Germinal center (tissue), 1 donor: ENCODE measurements at regions not wholly inside any gene's neighbourhood (a gene's known extent, or its start where the extent isn't known, plus 50 kb on each side); places are given as distances from the start of the nearest gene placed in this dataset.

Experiments used
- DNase-seq: peaks from one replicate; pipeline ENCODE4 v3.0.0; 2012; ENCODE audit warnings: mixed read lengths, low spot score

DNA sequence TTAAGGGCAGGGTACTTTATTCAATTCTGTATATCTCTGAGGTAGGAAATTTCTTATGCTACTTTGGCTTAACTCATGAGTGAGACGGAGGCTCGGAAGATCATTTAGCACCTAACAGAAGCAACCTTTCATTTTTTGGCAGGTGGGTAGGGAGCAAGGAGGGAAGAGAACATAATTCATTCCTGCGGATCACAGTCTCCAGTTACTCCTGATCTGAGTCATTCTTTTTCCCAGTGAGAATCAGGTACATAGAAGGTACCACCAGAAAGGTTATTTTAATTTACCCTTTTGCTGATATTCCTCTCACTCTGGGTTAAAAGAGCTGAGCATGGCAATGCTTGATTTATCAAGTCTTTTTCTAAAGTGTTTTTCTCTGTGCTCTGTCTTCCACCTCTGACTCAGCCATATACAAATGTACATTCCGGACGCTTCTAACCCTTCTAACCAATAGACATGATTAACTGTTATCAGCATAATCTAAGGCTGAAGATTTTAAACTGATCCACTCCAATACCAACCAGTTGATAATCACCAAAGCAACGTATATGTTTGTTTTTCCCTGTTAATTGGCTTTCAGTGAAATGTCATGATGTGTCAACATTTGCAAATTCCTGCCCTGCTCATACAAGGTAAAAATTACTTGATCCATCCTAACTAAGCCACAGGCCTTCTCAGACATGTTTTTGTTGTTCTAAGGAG is 271.7 kb downstream of the DUSP10 start:
- no peak for DNase-seq

DNA sequence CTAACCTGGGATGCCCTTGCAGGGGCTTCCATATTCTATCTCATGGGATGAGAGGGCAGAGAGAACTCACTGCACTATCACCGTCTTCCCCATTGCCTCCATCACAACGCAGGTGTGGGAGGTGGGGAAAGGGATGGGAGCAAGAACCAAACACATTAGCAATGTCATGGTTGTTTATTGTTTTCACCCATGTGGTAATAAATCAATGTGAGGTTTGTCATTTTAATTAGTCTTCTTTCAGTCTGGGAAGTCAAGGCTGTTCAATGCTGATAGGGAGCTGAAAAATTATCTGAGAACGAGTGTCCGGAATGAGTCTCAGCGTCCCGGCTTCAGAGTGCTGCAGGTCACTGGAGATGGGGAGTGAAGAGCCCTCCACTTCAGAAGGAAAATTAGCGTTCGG is 268.5 kb downstream of the DUSP10 start:
- no peak for DNase-seq

DNA sequence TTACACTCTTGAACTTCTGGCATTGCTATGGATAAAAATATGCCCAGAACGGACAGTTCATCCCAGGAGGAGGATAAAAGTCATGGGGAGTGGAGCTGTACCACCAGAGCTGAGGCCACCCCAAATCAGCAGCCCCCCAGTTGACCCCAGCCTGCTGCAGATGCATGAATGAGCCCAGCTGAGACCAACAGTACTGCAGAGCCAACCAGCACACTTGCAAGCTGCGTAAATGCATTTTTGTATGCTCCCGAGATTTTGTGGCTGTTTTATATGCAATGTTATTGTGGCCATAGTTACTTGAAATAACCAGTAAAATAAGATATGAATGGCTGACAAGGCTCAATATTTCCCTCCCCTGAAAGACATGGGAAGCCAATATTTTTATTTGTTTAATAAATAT is 264.6 kb downstream of the DUSP10 start:
- DNase-seq, result no peak

DNA sequence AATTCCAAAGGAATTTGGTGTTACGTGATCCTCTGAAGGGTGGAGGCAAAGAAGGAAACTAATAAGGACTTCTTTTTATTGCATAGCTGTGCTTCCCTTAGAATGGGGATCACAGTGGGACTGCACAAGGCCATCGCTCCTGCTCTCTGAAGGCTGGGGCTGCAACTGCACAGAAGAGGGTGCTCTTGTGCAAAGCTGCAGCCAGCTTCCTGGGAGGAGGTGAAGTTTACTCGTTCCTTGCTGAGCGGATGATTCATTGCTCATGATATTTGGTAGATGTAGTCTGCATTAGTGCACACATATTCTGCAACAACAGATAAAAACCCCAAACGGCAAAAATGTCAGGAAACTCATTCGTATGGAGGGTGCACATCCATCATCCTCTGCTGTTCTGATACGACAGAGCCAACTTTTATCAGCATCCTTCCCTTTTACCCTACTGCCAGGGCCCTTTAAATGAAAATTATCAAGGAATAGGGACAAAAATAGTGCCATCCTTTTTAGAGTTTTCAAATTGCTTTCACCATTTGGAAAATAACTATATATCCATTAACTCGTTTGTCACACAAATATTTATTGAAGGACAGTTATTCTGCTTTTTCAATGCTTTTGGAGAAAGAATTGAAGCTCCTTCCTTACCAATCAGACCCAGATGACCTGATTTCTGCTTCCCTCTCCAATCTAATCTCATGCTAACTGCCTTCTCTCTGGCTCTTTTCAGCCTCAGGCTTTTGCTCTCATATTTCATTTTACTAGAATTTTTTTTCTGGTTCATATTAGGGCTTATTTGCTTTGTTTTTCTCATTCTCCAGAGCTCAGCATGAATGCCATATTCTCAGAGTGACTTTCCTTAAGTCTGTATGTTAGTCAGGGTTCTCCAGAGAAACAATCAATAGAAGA is 263.6 kb downstream of the DUSP10 start:
- DNase-seq, result peak; percentile 20

DNA sequence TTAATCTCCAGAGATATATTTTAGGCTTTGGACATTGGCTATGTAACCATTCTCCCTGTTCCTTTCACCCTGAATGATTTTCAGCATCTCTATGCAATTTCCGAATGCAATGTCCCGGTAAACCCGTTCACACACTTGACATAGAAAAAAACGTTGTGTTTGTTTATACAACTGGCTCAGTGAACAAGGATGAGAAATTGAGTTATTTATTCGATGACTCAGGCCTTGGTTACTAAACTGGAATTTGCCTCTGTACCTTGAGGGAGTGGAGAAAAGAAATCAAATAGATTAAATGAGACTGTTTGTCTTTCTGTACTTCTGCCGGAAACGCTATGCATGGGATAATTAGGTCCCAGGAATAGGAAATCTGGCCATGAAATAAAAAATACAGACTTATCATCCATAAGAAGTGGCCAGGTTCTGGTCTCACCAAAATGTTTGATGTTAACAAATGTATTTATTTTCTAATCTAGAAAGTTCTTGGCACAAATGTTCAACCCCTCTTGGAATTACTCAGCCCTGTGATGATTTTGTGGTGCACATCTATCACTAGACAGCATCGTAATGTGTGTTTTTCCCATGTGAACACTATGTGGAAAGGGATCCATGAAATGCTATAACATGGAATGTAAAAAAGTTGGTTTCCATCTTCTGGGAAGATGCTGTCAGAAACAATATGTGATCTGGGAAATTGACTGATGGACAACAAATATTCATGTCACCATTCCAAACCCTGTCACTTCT is 253.9 kb downstream of the DUSP10 start:
- no peak for DNase-seq

DNA sequence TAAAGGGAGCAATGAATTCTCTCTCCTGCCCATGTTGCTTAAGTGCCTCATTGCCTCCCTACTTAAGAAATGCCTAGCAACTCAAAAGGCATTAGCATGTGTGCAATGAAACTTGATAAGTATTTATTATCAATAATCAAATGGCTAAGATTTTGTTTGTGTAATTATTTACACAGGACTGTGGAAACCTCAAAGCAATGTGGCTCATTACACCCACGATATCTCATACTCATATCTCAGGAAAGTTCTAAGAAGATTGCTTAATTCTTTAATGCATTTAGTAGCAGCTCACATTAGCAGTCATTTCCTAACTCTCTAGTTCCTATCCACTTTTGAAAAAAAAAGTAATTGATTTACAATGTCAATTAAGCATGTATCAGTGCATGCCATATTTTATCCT is 253.3 kb downstream of the DUSP10 start:
- DNase-seq, result no peak

DNA sequence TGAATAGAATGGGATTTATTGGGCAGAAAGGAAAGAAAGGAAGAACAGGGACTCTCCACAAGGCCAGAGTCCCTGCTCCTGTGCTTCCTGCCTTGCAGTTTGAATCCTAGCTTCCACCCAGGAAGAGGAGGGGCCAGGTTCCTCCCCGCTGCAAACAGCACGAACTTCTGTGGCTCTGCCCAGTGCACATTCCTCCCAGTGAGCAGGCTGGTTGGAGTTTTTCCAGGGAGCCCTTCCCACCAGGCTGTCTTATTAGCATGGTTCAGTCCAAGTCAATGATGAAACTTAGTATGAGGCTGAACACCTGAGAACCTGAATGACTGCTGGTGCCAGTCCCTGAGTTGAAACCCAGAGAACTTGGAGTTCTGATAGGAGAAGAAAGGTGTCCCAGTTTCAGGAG is 247.2 kb downstream of the DUSP10 start:
- no peak for DNase-seq

DNA sequence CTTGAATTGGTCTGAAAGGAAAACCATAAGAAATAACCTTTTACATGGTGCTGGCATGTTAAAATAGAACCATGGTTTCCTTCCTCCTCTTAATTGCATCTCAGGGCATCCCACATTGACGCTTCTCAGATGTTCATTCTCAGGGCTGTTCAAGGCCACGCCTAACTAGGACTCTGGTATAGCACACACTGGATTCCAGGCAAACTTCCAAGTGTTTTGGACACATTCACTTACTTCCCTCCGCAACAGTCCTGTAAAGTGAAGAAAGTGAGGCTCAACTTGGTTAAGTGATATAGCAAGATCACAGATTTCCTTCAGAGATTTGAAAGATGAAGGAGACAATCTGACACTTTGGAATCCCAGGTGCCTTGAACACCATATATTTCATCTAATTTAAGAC is 244.8 kb downstream of the DUSP10 start:
- no peak for DNase-seq

DNA sequence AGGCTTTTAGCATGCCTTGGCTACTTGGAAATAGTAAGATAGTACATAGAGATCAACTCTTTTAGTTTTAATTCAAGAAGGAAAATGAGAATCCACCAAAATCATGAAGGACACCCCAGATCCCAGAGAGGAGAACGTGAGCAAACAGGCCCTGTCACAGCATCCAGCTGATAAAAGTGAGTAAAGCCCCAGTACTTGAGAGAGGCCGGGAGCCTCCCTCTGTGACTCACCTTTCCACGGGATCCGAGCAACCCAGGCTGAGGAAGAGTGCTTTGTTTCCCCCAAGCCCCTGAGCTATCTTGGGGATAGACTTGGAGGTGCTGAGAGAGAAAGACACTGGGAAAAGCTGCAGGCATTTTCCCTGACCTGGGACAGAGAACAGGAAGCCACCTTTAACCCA is 238.6 kb downstream of the DUSP10 start:
- no peak for DNase-seq

DNA sequence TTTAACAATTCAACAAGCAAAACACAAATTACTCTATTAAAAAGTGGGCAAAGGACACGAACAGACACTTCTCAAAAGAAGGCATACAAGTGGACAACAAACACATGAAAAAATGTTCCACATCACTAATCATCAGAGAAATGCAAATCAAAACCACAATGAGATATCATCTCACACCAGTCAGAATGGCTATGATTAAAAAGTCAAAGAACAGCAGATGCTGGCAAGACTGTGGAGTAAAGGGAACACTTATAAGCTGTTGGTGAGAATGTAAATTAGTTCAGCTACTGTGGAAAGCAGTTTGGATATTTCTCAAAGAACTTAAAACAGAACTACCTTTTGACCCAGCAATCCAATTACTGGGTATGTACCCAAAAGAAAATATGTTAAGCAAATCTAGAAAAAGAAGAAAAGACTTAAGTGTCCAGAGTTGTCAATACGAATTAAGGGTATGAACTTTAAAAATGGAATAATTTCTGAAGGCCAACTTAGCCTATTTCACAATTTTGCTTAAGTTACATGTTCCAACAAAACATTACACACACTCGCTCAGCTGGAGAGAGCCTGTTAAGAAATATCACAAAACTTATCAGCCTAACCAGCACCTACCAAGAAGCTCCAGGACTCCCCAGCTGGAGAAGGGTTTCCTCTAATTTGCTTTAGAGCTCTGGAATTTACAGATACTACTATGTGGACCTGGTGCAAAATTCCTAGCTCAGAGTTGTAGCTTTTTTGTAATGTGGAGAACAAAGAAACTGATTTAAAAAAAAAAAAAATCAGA is 232.1 kb downstream of the DUSP10 start:
- no peak for DNase-seq

DNA sequence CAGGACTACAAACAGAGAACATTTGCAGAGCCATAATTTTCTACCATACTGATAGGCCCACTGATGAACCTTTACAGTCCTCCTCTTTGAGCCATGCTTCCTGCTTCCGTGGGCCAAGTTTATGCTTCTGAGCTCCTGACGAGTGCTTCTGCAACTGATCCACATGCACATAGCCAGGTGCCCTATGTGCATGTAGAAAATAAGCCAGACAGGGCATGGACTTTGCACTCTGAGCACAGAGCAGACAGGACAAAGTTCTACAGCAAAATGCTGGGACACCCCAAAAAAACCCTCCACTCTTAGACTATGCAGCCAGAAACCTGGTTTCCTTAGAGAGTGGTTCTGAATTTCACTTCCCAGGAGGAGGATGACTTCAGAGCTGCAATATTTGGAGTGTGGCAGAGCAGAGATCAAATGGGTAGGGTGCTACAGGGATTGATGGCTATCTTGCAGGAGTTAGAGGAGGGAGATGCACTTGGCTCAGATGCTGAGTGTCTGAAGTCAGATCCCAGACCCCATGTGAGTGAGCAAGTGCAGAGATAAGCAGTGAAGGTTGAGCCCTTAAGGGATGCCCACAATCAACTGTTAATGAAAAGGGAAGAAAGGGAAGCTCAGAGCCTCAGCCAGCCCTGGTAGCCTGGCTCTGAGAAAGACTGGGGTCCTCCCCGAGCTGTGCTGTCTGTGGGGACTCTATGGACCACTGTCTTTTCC is 230.9 kb downstream of the DUSP10 start:
- no peak for DNase-seq

DNA sequence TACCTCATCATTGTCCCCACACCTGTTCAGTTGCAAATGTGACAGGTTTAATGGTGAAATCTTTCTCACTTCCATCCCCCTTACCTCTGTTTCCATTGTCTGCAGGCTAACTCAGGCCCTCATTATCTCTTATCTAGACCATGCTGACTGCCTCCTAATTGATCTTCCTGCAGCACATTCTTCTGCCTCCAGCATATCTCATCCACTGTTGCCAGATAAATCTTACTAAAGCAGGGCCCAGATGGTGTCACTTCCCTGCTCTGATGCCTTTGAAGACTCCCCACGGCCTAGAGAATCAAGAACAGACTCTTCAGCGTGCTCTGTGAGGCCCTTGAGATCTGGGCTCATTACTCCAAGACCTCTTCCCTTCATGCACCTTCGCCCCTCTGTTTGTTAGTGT is 230.1 kb downstream of the DUSP10 start:
- no peak for DNase-seq

DNA sequence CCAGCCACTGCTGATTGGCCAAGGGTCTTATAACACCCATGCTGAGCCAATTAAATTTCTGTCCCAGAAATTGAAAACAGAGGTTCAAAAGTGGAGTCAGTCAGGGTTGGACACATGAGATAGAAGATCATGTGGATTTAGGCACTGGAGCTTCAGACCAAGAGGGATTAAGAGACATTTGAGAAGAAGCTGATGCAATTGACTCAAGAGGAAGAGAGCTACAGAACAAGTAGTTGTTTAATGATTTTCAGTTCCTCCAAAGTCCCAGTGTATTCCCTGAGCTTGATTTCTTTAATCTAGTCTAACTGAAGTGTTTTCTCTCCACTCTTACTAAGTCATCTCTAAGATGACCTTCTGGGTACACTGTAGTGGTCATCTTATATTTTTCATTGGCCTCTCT is 227.1 kb downstream of the DUSP10 start:
- DNase-seq, result no peak

DNA sequence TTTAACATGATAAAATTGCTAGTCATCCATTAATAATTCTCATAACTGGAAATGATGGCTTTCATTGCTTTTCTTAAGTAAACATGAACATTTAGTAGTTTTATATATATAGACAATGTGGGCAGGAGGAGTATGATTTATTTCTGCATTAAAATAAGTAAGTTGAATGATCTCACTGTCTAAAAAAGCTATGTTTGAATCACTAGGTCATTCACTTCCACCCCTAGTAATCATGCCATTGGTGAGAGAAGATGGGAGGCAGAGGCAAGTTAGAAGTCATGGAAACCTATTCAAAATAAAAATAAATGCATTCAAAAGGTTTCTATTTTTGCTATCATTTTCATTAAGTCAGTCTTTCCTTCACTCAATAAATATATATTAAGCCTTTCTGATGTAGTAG is 226.4 kb downstream of the DUSP10 start:
- no peak for DNase-seq

DNA sequence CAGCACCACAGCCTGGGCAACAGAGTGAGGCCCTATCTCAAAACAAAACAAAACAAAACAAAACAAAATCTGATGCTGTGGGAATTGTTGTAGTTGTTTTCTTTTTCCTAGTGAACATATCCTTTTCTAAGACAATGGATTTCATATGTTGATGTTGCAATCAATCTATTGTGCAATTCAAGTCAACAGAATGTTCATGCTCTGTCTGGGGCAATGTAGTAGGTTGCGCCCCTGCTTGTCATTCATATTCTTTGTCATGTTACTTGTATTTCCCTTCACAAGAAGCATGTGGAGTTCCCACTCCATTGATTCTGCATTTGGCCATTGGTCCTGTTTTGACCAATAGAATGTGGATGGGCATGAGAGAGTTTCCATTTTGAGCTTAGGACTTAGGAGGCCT is 223.9 kb downstream of the DUSP10 start:
- DNase-seq, result no peak

DNA sequence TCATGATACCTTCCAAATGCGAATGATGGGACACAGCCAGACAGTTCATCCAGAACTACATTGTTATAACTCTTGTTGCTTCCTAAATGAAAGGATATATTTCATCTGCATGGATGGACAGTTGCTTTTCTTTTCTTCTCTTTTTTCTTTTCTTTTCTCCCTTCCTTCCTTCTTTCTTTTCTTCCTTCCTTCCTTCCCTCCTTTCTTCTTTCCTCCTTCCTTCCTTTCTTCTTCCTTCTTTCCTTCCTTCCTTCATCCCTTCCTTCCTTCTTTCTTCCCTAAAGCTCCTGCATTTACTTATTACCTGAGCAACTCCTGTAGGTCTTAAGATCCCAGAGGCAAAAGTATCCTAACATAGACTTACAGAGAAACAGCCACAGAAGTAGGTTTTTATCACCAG is 221.6 kb downstream of the DUSP10 start:
- DNase-seq, result no peak

DNA sequence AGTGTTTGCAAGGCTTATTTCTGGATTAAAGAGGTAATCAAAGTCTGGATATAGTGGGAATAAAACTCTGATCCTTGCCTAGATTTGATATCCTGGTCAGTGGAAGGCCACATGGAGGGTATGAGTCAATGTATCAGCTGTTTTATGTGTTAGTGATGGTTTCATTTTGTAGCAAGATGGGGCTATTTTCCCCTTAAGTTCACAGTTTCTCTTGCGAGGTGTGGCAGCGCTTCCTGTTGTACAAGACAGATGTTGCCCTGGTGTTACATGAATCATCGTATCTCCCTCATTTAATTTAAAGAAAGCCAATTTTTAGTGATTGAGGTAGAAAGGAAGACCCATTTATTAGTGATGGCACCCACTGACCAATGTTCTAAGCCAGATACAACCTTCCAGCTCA is 220.2 kb downstream of the DUSP10 start:
- no peak for DNase-seq

DNA sequence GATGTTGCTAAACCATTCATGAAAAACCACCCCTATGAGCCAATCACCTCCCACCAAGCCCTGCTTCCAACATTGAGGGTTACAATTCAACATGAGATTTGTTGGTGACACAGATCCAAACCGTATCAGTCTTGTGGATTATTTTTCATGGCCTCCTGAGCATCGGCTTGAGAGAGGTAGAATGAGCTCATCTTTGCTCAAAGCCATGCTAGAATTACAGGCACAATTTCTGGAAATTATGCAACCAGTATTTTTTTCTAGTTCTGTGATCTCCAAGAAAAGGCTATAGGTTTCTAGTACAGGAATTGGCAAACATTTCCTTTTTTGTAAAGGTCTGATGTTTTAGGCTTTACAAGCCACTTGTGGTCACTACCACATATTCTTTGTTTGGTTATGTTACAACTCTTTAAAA is 219.4 kb downstream of the DUSP10 start:
- DNase-seq, result no peak

DNA sequence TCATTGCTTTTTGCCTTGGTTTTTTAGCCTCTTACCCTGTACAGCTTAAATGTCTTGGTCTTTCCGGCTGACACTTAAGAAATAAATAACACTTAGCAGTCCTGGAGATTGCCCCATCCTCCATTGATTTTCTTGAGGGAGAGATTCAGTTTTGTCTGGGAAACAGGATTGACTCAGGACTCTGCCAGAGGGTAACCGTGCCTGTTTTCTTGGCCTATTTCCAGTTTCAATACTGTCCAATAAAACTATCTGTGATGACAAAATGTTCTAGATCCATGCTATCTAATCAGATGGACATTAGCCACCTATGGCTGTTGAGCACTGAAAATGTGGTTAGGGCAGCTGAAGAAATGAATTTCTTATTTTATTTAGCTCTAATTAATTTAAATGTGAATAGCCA is 216.1 kb downstream of the DUSP10 start:
- no peak for DNase-seq

DNA sequence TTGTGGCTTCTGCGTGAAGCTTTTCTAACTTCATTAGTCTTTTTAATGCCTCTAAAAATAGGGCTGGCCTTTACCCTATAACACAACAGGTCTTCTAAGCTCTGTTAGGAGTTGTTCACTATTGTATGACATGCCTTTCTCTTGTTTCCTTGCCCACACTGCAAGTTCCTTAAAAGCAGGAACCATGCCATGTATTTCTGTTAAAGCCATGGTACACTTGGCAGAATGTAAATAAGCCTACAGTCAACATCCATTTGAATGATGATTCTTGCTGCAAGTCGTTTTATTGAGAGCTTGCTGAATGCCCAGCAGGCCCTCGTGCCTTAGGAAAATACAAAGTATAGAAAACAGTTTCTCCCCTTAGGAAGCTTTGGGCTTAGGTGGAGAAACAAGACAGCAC is 214.6 kb downstream of the DUSP10 start:
- DNase-seq, result no peak

DNA sequence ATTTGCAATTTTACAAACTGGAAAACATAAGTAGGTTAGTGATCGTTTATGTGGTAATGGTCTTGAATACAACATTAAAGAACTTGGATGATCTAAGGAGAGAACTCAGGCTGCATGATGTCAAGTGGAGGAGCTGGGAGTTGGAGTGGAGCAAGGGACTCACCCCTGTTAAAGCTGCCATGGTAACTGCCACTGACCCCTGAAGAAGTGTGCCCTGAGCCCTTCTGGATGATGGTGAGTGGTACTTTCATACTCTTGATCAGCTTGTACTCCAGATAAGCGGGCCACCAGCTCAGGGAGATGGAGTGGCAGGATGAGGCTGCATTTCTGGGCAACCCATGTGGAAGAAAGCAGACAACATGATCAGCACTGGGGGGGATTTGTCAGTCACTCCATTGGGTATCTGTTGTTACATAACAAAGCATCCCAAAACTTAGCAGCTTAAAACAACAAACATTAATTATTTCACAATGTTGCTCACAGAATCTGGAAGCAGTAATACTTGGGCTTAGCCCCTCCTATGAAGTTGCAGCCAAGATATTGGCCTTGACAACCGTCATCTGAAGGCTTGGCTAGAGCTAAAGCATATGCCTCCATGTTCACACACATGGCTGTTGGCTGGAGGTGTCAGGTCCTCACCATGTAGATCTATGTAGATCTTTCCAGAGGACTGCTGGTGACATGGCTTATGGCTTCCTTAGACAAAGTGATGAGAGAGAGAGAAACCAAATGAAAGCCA is 213.8 kb downstream of the DUSP10 start:
- no peak for DNase-seq
